ENCODE measurements at regions not wholly inside any gene's neighbourhood (a gene's known extent, or its start where the extent isn't known, plus 50 kb on each side); places are given as distances from the start of the nearest gene placed in this dataset.

DNA sequence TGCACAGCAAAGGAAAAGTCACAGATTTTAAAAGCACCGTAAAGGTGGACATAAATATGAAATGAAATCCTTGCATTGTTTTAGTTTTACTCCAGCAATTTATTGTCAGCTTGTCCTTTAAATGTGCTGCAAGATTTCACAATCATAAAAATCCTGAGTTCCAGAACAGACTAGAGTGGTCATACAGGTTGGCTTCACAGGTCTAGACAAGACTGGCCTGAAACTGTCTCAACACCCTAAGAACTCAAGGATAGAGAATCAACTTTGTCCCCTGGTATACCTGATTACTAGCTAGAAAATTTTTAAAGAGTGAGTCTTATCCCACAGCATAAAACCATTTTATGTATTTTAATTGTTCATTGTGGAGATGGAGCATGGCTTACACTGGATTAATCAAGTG lies 521.7 kb upstream of the MCTP2 start:
- Histone ChIP-seq H3K4me1 (ENCODE audit: insufficient read depth, low read length, poor library complexity, severe bottlenecking) (no peaks in the 10 kb centered on the region), H4K20me1 (ENCODE audit: insufficient read depth, low read length, poor library complexity, severe bottlenecking) (no peaks in the 10 kb centered on the region), H3K9me2 (replicated peaks; ENCODE audit: low read depth, low read length) (no peaks in the 10 kb centered on the region), H2AFZ (ENCODE audit: low read length) (no peak overlapping the region), H3K36me3 (ENCODE audit: insufficient read depth, low read length) (no peaks in the 10 kb centered on the region), H3K9me3 (ENCODE audit: insufficient read depth, low read depth, low read length) (no peaks in the 10 kb centered on the region), H3K27me3 (ENCODE audit: insufficient read depth, low read length, poor library complexity, severe bottlenecking) (no peaks in the 10 kb centered on the region), H3K9ac (ENCODE audit: low read depth, low read length, poor library complexity, severe bottlenecking) (no peak overlapping the region), H3K4me2 (ENCODE audit: low read depth, low read length, poor library complexity, severe bottlenecking) (no peak overlapping the region), H3K4me3 (ENCODE audit: low read length, poor library complexity, severe bottlenecking) (no peak overlapping the region), H3F3A (ENCODE audit: low read depth) (no peaks in the 10 kb centered on the region), H3K79me2 (ENCODE audit: insufficient read depth, low read length) (no peaks in the 10 kb centered on the region)
- no peak for TF ChIP-seq CTCF (conservative IDR thresholded peaks at IDR 0.05; ENCODE audit: low read length)
- TF ChIP-seq EZH2phosphoT487 (IDR thresholded peaks at IDR 0.05; ENCODE audit: borderline replicate concordance) = no peak

DNA sequence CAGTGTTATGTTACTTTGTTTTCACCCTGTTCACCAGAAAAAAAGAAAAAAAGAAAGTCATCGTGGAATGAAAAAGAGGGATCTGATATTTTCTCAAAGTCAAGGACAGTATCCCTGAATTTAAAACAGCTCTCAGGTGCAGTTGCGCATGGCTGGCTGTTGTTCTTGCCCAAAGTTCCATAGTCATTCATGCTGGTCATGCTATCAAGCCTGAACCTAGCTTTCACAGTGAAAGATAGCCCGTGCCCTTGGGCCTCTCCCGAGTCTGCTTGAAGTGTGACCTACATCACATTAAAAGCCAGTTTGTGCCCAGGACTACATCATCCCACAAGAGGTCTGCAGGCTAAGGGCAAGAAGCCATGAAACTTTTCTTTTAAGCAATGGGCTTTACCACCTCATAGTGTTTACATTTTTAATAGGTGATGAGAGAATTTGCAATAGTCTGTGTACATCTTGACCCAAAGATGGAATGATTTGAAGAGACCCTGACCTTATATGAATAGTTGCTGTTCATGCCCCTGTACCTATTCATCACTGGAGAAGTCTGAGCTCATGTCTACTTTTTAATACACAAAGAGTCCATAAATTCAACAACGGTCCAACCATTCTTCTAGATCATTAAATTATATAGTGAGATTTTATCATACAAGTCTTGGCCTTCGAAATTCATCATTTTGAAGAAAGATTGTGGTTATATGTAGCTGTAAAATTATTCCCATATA lies 522.5 kb upstream of the MCTP2 start:
- no peaks in the 10 kb centered on the region for H3K4me1 ChIP-seq (ENCODE audit: insufficient read depth, low read length, poor library complexity, severe bottlenecking)
- TF ChIP-seq CTCF (conservative IDR thresholded peaks at IDR 0.05; ENCODE audit: low read length) = no peak
- TF ChIP-seq EZH2phosphoT487 (IDR thresholded peaks at IDR 0.05; ENCODE audit: borderline replicate concordance) = no peak
- H3K27me3 ChIP-seq (ENCODE audit: insufficient read depth, low read length, poor library complexity, severe bottlenecking) = no peaks in the 10 kb centered on the region
- no peaks in the 10 kb centered on the region for H3K36me3 ChIP-seq (ENCODE audit: insufficient read depth, low read length)
- no peaks in the 10 kb centered on the region for H3F3A ChIP-seq (ENCODE audit: low read depth)
- no peak overlapping the region for H3K4me2 ChIP-seq (ENCODE audit: low read depth, low read length, poor library complexity, severe bottlenecking)
- no peak overlapping the region for H3K9ac ChIP-seq (ENCODE audit: low read depth, low read length, poor library complexity, severe bottlenecking)
- H4K20me1 ChIP-seq (ENCODE audit: insufficient read depth, low read length, poor library complexity, severe bottlenecking) = no peaks in the 10 kb centered on the region
- no peak overlapping the region for H3K4me3 ChIP-seq (ENCODE audit: low read length, poor library complexity, severe bottlenecking)
- H3K9me3 ChIP-seq (ENCODE audit: insufficient read depth, low read depth, low read length) = no peaks in the 10 kb centered on the region
- no peaks in the 10 kb centered on the region for H3K79me2 ChIP-seq (ENCODE audit: insufficient read depth, low read length)
- H3K9me2 ChIP-seq (replicated peaks; ENCODE audit: low read depth, low read length) = no peaks in the 10 kb centered on the region
- H2AFZ ChIP-seq (ENCODE audit: low read length) = no peak overlapping the region

DNA sequence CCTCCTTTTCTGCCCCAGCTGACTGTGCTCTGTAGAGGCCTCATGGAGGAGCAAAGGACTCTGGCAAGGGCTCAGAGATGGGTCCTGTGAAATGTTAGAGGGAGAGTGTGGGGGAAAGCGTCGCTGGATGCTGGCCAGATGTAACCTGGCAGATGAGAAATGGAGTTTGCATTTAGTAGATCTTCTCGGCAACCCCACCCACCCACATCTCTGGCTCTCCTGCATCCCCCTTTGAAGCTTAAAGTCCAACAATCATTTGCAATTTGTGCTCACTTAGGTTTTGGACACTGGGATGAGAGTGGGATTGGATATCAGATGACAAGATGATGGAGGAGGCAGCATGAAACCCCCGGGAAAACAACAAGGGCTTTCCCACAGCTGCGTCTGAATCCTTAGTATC lies 523.6 kb upstream of the MCTP2 start:
- Histone ChIP-seq H4K20me1 (ENCODE audit: insufficient read depth, low read length, poor library complexity, severe bottlenecking) (no peaks in the 10 kb centered on the region), H3K4me1 (ENCODE audit: insufficient read depth, low read length, poor library complexity, severe bottlenecking) (no peaks in the 10 kb centered on the region), H3K4me2 (ENCODE audit: low read depth, low read length, poor library complexity, severe bottlenecking) (no peak overlapping the region), H3K4me3 (ENCODE audit: low read length, poor library complexity, severe bottlenecking) (no peak overlapping the region), H3K79me2 (ENCODE audit: insufficient read depth, low read length) (no peaks in the 10 kb centered on the region), H2AFZ (ENCODE audit: low read length) (no peak overlapping the region), H3K9me3 (ENCODE audit: insufficient read depth, low read depth, low read length) (no peaks in the 10 kb centered on the region), H3K27me3 (ENCODE audit: insufficient read depth, low read length, poor library complexity, severe bottlenecking) (no peaks in the 10 kb centered on the region), H3F3A (ENCODE audit: low read depth) (no peaks in the 10 kb centered on the region), H3K9ac (ENCODE audit: low read depth, low read length, poor library complexity, severe bottlenecking) (no peak overlapping the region), H3K36me3 (ENCODE audit: insufficient read depth, low read length) (no peaks in the 10 kb centered on the region), H3K9me2 (replicated peaks; ENCODE audit: low read depth, low read length) (no peaks in the 10 kb centered on the region)
- TF ChIP-seq CTCF (conservative IDR thresholded peaks at IDR 0.05; ENCODE audit: low read length) = no peak
- TF ChIP-seq EZH2phosphoT487 (IDR thresholded peaks at IDR 0.05; ENCODE audit: borderline replicate concordance) = no peak

Measured in Loucy (cell line).